Caco-2 (cell line): ENCODE measurements at regions not wholly inside any gene's neighbourhood (a gene's known extent, or its start where the extent isn't known, plus 50 kb on each side); places are given as distances from the start of the nearest gene placed in this dataset.

Source experiments
- BruUV-seq: library from RNA; stranded (reverse); fragments of 400-500 nt; replicated peaks from 2 replicates; lab custom pipeline; 2021; lab: Mats Ljungman, UMichigan
- CTCF ChIA-PET: fragments of 300-600 bp; sonication (Branson Sonifier 250); formaldehyde crosslinking; loops from one replicate; lab custom pipeline; 2022; ENCODE audit warnings: antibody characterized with exemption; lab: Charles Lee
- POLR2A ChIA-PET: fragments of 300-600 bp; sonication (Branson Sonifier 250); formaldehyde crosslinking; loops from one replicate; lab custom pipeline; 2022; ENCODE audit warnings: antibody characterized with exemption; lab: Charles Lee
- DNase-seq, 2 experiments: peaks; one replicate each; pipeline versions ENCODE4 v3.0.0 to v3.0.0-alpha.2; 2020 to 2022
- H3K27me3 ChIP-seq: replicated peaks from 2 replicates; pipeline ENCODE4 v1.6.0; 2011; ENCODE audit warnings: low read length; ENCODE audit not compliant: control insufficient read depth, insufficient read depth
- H3K36me3 ChIP-seq: 2 replicates; pipeline ENCODE4 v1.5.1; 2011; ENCODE audit warnings: low read length; ENCODE audit not compliant: control insufficient read depth, insufficient read depth
- H3K4me1 ChIP-seq: fragments of 250-450 bp; sonication (Bioruptor Pico); 2 replicates; pipeline ENCODE4 v1.5.1; 2020; ENCODE audit warnings: mild to moderate bottlenecking
- H3K4me3 ChIP-seq: 2 replicates; pipeline ENCODE4 v1.5.1; 2011; ENCODE audit warnings: low read depth, mild to moderate bottlenecking, control low read depth, low read length
- H3K9me3 ChIP-seq: fragments of 250-450 bp; sonication (Bioruptor Pico); 2 replicates; pipeline ENCODE4 v1.5.1; 2020; ENCODE audit warnings: mild to moderate bottlenecking, moderate library complexity
- H3K27ac Mint-ChIP-seq: one replicate; pipeline ENCODE4 v1.8.0; 2022; ENCODE audit warnings: mixed read lengths; ENCODE audit not compliant: unreplicated experiment
- H3K27me3 Mint-ChIP-seq: one replicate; pipeline ENCODE4 v1.8.0; 2022; ENCODE audit warnings: mixed read lengths; ENCODE audit not compliant: insufficient read depth, unreplicated experiment
- H3K36me3 Mint-ChIP-seq: one replicate; pipeline ENCODE4 v1.8.0; 2022; ENCODE audit warnings: mild to moderate bottlenecking, mixed read lengths; ENCODE audit not compliant: insufficient read depth, unreplicated experiment
- H3K4me1 Mint-ChIP-seq: one replicate; pipeline ENCODE4 v1.8.0; 2022; ENCODE audit warnings: low read depth, mixed read lengths; ENCODE audit not compliant: unreplicated experiment
- H3K4me3 Mint-ChIP-seq: one replicate; pipeline ENCODE4 v1.8.0; 2022; ENCODE audit warnings: mild to moderate bottlenecking, moderate library complexity, mixed read lengths; ENCODE audit not compliant: unreplicated experiment
- H3K9me3 Mint-ChIP-seq: one replicate; pipeline ENCODE4 v1.8.0; 2022; ENCODE audit warnings: mixed read lengths; ENCODE audit not compliant: unreplicated experiment
- CTCF ChIP-seq, 2 experiments: fragments of 200-600 bp in 1 of 2; IDR thresholded peaks; 1 replicate in 1 of 2; 2 replicates in 1 of 2; pipeline versions ENCODE4 v1.5.1 to v1.8.0; 2011 to 2022; ENCODE audit warnings: antibody characterized with exemption in 1 of 2, control low read depth in 1 of 2, inconsistent platforms in 1 of 2, low read depth in 1 of 2, low read length in 1 of 2, mild to moderate bottlenecking in 1 of 2, moderate library complexity in 1 of 2; ENCODE audit not compliant: insufficient read depth in 1 of 2, severe bottlenecking in 1 of 2, unreplicated experiment in 1 of 2
- intact Hi-C: fragments of 100-400 bp; cut with micrococcal nuclease; formaldehyde crosslinking; loops from one replicate; pipeline ENCODE4 v1.10.0; 2022; ENCODE audit not compliant: unreplicated experiment

DNA sequence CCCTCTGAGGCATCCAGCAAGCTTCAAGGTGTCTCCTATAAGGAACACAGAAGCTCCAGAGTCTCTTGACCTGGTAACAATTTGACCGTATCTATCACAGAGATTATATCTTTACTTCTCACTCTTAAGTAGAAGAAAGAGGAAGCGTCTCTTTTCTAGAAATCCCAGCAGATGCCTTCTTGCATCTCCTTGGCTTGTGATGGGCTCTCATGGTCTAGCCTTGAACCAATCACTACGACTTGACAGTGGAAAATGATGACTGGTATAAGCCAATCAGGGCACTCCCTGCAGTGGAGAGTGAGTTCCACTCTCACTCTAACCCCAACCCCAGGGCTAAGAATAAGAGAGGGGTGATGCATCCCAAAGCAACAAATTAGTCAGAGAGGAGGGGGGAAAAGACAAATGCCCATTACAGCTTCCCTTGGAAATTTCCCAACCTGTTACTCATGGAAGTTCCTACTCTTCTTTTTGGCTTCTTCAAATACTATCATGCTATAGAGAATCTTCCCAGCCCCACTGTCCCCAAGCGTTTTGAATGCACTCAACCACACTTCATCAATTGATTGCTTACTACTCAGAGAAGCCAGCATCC lies 293.5 kb downstream of the MN1 start:
- no peak overlapping the region for H3K4me3 ChIP-seq
- H3K27me3 ChIP-seq = no peaks in the 10 kb centered on the region; the same call in 1 of the 2 replicates
- Mint-ChIP-seq H3K27ac (no peak overlapping the region), H3K4me1 (no peaks in the 10 kb centered on the region), H3K4me3 (no peak overlapping the region), H3K27me3 (peaks cover 8% of the 10 kb centered on the region), H3K36me3 (no peaks in the 10 kb centered on the region), H3K9me3 (peaks cover 9% of the 10 kb centered on the region)
- POLR2A ChIA-PET = no interaction called here
- TF ChIP-seq CTCF (IDR thresholded peaks at IDR 0.05; ENCODE audit: insufficient read depth in 1 of 2, low read depth in 1 of 2, low read length in 1 of 2, severe bottlenecking in 1 of 2, unreplicated experiment in 1 of 2) = no peak
- intact Hi-C loops = no loop called here
- DNase-seq = no peak
- no TSS peak for BruUV-seq
- no peaks in the 10 kb centered on the region for H3K4me1 ChIP-seq
- CTCF ChIA-PET = no interaction called here
- H3K9me3 ChIP-seq = no peaks in the 10 kb centered on the region
- H3K36me3 ChIP-seq = no peaks in the 10 kb centered on the region

DNA sequence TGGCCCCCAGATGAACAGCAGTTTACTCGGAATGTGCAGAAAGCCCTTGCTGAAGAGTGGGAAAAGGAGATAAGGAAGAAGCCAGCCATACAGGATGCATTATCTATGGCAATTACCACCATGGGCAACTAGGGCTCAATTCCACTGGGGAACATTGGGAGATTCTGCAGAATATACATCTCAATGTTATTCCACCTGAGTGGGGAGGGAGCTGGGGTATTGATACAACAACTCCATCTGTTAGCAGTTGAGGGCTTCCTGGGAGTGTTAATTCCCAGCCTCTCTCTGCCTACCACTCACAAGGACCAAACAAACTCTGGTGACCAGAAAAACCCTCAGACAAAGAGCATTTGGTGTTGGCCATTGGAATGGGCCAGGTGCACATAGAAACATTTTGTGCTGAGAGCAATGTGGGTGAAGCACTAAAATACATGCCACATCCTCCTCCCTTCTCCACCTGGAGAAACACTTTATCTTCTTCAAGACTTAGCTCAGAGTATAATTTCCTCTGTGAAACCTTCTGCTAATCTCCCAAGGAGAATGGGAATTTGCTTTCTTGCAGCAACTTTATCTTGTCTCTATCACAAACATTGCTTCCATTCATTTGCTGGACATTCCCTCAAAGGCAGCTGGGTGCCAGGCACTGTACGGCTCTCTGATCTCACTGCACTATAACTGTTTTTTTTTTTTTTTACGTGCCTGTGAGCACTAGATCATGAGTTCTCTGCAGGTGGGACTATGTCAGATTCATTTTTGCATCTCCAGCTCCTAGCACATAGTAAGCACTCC lies 292.2 kb downstream of the MN1 start:
- DNase-seq = no peak
- no peaks in the 10 kb centered on the region for H3K4me1 Mint-ChIP-seq
- intact Hi-C loops = no loop called here
- ChIA-PET POLR2A (no interaction called here), CTCF (no interaction called here)
- no TSS peak for BruUV-seq
- no peak for TF ChIP-seq CTCF (IDR thresholded peaks at IDR 0.05; ENCODE audit: insufficient read depth in 1 of 2, low read depth in 1 of 2, low read length in 1 of 2, severe bottlenecking in 1 of 2, unreplicated experiment in 1 of 2)
- H3K4me3 Mint-ChIP-seq = no peak overlapping the region
- Histone ChIP-seq H3K36me3 (no peaks in the 10 kb centered on the region), H3K9me3 (no peaks in the 10 kb centered on the region), H3K4me3 (no peak overlapping the region), H3K27me3 (no peaks in the 10 kb centered on the region; the same call in 1 of the 2 replicates), H3K4me1 (no peaks in the 10 kb centered on the region)
- no peaks in the 10 kb centered on the region for H3K36me3 Mint-ChIP-seq
- H3K27ac Mint-ChIP-seq = no peak overlapping the region
- no peaks in the 10 kb centered on the region for H3K9me3 Mint-ChIP-seq
- H3K27me3 Mint-ChIP-seq = peaks cover 6% of the 10 kb centered on the region

DNA sequence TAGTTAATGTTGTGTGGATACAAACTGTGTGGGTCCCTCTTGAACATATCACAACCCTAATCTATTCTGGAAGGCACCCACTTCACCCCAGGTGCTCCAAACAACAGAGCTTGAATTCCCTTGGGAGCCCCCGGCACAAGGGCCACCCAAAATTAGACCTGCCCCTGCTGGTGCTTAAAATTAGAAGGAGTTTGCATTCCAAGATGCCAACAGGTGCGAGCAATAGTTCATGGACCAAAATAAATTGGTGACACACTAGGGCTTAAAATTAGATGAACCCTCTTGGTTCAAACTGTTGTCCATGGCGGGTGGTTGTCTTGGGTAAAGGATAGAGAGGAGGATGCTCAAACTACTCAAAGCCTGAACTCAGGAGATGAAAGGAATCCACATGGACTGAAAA lies 291.5 kb downstream of the MN1 start:
- POLR2A ChIA-PET = no interaction called here

More for the DNA sequence above, 291.5 kb downstream of the MN1 start:
- H3K27me3 ChIP-seq = no peaks in the 10 kb centered on the region; the same call in 1 of the 2 replicates
- CTCF ChIA-PET = no interaction called here
- BruUV-seq = no TSS peak
- Mint-ChIP-seq H3K27ac (no peak overlapping the region), H3K4me1 (no peaks in the 10 kb centered on the region), H3K9me3 (no peaks in the 10 kb centered on the region), H3K4me3 (no peak overlapping the region), H3K27me3 (peaks cover 6% of the 10 kb centered on the region), H3K36me3 (no peaks in the 10 kb centered on the region)
- TF ChIP-seq CTCF (IDR thresholded peaks at IDR 0.05; ENCODE audit: insufficient read depth in 1 of 2, low read depth in 1 of 2, low read length in 1 of 2, severe bottlenecking in 1 of 2, unreplicated experiment in 1 of 2) = no peak
- H3K36me3 ChIP-seq = no peaks in the 10 kb centered on the region
- intact Hi-C loops = no loop called here
- no peaks in the 10 kb centered on the region for H3K4me1 ChIP-seq
- DNase-seq = no peak
- no peaks in the 10 kb centered on the region for H3K9me3 ChIP-seq
- H3K4me3 ChIP-seq = no peak overlapping the region
